ENCODE measurements at regions not wholly inside any gene's neighbourhood (a gene's known extent, or its start where the extent isn't known, plus 50 kb on each side); places are given as distances from the start of the nearest gene placed in this dataset.

- Histone ChIP-seq H2BK20ac (ENCODE audit: low read depth, low read length) (no peak overlapping the region), H2AK9ac (replicated peaks; ENCODE audit: low read depth, low read length, poor library complexity) (no peak overlapping the region), H2AK5ac (ENCODE audit: low read depth, low read length) (no peak overlapping the region), H3K79me1 (ENCODE audit: low read depth in 1 of 2, low read length in 2 of 2) (no peaks in the 10 kb centered on the region), H2BK5ac (ENCODE audit: low read depth, low read length, poor library complexity, severe bottlenecking) (no peak overlapping the region), H3K9me3 (ENCODE audit: control insufficient read depth, insufficient read depth, low read length) (no peaks in the 10 kb centered on the region), H4K8ac (ENCODE audit: low read depth in 2 of 2, low read length in 2 of 2) (no peak overlapping the region), H4K91ac (ENCODE audit: insufficient read depth, low read depth, low read length) (no peak overlapping the region), H3K14ac (replicated peaks; ENCODE audit: low read depth, low read length) (no peak overlapping the region), H2BK120ac (ENCODE audit: low read depth, low read length) (no peak overlapping the region), H3K4me3 (ENCODE audit: insufficient read depth, low read depth, low read length) (no peak overlapping the region), H2AFZ (replicated peaks; ENCODE audit: low read length, poor library complexity) (peak overlapping the region; percentile 26), H3K27ac (ENCODE audit: insufficient read depth, low read length) (no peak overlapping the region), H3K18ac (ENCODE audit: low read depth, low read length) (no peak overlapping the region), H4K20me1 (ENCODE audit: insufficient read depth, low read length) (no peaks in the 10 kb centered on the region), H3K4ac (ENCODE audit: low read depth, low read length) (no peak overlapping the region), H3K27me3 (ENCODE audit: control insufficient read depth, insufficient read depth, low read length) (peaks cover 15% of the 10 kb centered on the region), H3K4me2 (ENCODE audit: low read depth, low read length) (no peak overlapping the region), H3K4me1 (ENCODE audit: control insufficient read depth, insufficient read depth, low read length) (peaks cover 7% of the 10 kb centered on the region), H3K9ac (ENCODE audit: low read depth, low read length) (no peak overlapping the region), H3K36me3 (ENCODE audit: control insufficient read depth, insufficient read depth, low read length) (no peaks in the 10 kb centered on the region), H3K56ac (ENCODE audit: extremely low read depth, insufficient read depth, low read length) (no peak overlapping the region), H2BK15ac (ENCODE audit: low read depth, low read length) (no peak overlapping the region), H3K9me1 (ENCODE audit: insufficient read depth, low read length) (no peaks in the 10 kb centered on the region), H4K5ac (ENCODE audit: low read depth, low read length) (no peak overlapping the region), H3K23ac (ENCODE audit: low read depth, low read length) (no peak overlapping the region)
- BruUV-seq (replicated peaks) = no TSS peak
- POLR2A ChIA-PET (ENCODE audit: unreplicated experiment) = no interaction called here
- dilution Hi-C loops (cut with HindIII; ENCODE audit: low sequenced_read_pairs, unreplicated experiment) = no loop called here
- DNase-seq = peak; percentile 63
- no CpG with 5 or more reads among the region's 15 CpGs for WGBS, 2 experiments (ENCODE audit: extremely low coverage in 2 of 2, insufficient read length in 1 of 2)
- ATAC-seq (ENCODE audit: low read depth) = peak; percentile 72
- CTCF ChIA-PET = no interaction called here
- intact Hi-C loops (cut with micrococcal nuclease) = no loop called here
- TF ChIP-seq NFE2L2 (IDR thresholded peaks at IDR 0.05; ENCODE audit: low read depth, low read length) = peak; percentile 88
- TF ChIP-seq RFX5 (IDR thresholded peaks at IDR 0.05; ENCODE audit: low read depth, low read length) = no peak
- peak; percentile 41; the same call in 1 of the 2 replicates for TF ChIP-seq FOS (IDR thresholded peaks at IDR 0.05; ENCODE audit: low read depth, low read length)
- TF ChIP-seq CHD1 (IDR thresholded peaks at IDR 0.05; ENCODE audit: low read depth, low read length) = no peak
- TF ChIP-seq CTCF (conservative IDR thresholded peaks at IDR 0.05; ENCODE audit: low read depth, low read length) = no peak
- TF ChIP-seq BHLHE40 (IDR thresholded peaks at IDR 0.05; ENCODE audit: low read depth, low read length) = peak; percentile 93
- TF ChIP-seq RAD21 (IDR thresholded peaks at IDR 0.05; ENCODE audit: low read length) = no peak
- TF ChIP-seq MXI1 (IDR thresholded peaks at IDR 0.05; ENCODE audit: borderline replicate concordance, low read depth, low read length) = no peak
- peak; percentile 42; the same call in 1 of the 2 replicates for TF ChIP-seq MAFK (IDR thresholded peaks at IDR 0.05; ENCODE audit: low read depth, low read length)
- in situ Hi-C loops (cut with MboI; ENCODE audit: low sequenced_read_pairs) = no loop called here
These were observed 72.0 kb upstream of the ZCCHC2 start for GRCh38 chr18:62450546-62451410.

Measured in IMR-90 (cell line).